GM12878 (cell line): ENCODE measurements at regions not wholly inside any gene's neighbourhood (a gene's known extent, or its start where the extent isn't known, plus 50 kb on each side); places are given as distances from the start of the nearest gene placed in this dataset.

Source experiments
- ATAC-seq: fragments of 200-7000 bp; cut with Tn5 transposase; 3 replicates; pipeline ENCODE4 v1.9.1; 2020; ENCODE audit warnings: mild to moderate bottlenecking, moderate library complexity
- BruUV-seq: library from RNA; stranded (reverse); fragments of 400-500 nt; replicated peaks from 2 replicates; lab custom pipeline; 2021; lab: Mats Ljungman, UMichigan
- CTCF ChIA-PET: fragments of 300-600 bp; sonication (Branson Sonifier 250); formaldehyde crosslinking; extraction: SDS; loops from one replicate; lab custom pipeline; 2021; ENCODE audit warnings: inconsistent platforms; lab: Yijun Ruan, JAX
- POLR2A ChIA-PET: fragments of 350-600 bp; formaldehyde crosslinking; extraction: SDS; loops from one replicate; lab custom pipeline; 2021; ENCODE audit warnings: inconsistent platforms; lab: Charles Lee
- RAD21 ChIA-PET: fragments of 300-600 bp; sonication (Branson Sonifier 250); formaldehyde crosslinking; loops from one replicate; lab custom pipeline; 2023; ENCODE audit warnings: antibody characterized with exemption; ENCODE audit not compliant: unreplicated experiment; lab: Charles Lee
- SMC1A ChIA-PET: fragments of 300-600 bp; sonication (Branson Sonifier 250); formaldehyde crosslinking; loops from one replicate; lab custom pipeline; 2023; ENCODE audit not compliant: unreplicated experiment, uncharacterized antibody; lab: Charles Lee
- DNase-seq: peaks from one replicate; pipeline ENCODE4 v3.0.0-alpha.2; 2011; ENCODE audit warnings: low read depth, low spot score
- FAIRE-seq: peaks from 3 replicates; lab custom pipeline; 2011; peaks lifted over from hg19 to GRCh38; lab: Jason Lieb, UNC
- H2AFZ ChIP-seq: 2 replicates; pipeline ENCODE4 v1.6.0; 2011; ENCODE audit warnings: low read depth, low read length, control low read depth; ENCODE audit not compliant: control insufficient read depth
- H3K27ac ChIP-seq: 2 replicates; pipeline ENCODE4 v1.5.1; 2011; ENCODE audit warnings: control low read depth; ENCODE audit not compliant: control insufficient read depth, insufficient read depth
- H3K27me3 ChIP-seq, 2 experiments: replicated peaks in 1 of 2; 2 replicates each; pipeline versions ENCODE4 v1.6.0 to v1.6.1; 2011; ENCODE audit warnings: low read length in 1 of 2; ENCODE audit not compliant: control insufficient read depth in 2 of 2, insufficient read depth in 2 of 2
- H3K36me3 ChIP-seq, 2 experiments: 2 replicates each; pipeline ENCODE4 v1.5.1; 2011; ENCODE audit warnings: low read length in 1 of 2; ENCODE audit not compliant: control insufficient read depth in 2 of 2, insufficient read depth in 2 of 2
- H3K4me1 ChIP-seq: 2 replicates; pipeline ENCODE4 v1.6.1; 2011; ENCODE audit warnings: mild to moderate bottlenecking, low read length, moderate library complexity, mixed read lengths; ENCODE audit not compliant: control insufficient read depth, insufficient read depth
- H3K4me2 ChIP-seq: 2 replicates; pipeline ENCODE4 v1.6.0; 2011; ENCODE audit warnings: control low read depth; ENCODE audit not compliant: control insufficient read depth, insufficient read depth
- H3K4me3 ChIP-seq: fragments of 200-600 bp; sonication (generic); 2 replicates; pipeline ENCODE4 v1.5.1; 2016
- H3K79me2 ChIP-seq: 2 replicates; pipeline ENCODE4 v1.6.0; 2011; ENCODE audit warnings: low read length; ENCODE audit not compliant: control insufficient read depth, insufficient read depth
- H3K9ac ChIP-seq: 2 replicates; pipeline ENCODE4 v1.8.0; 2011; ENCODE audit warnings: low read length, control low read depth, mixed read lengths; ENCODE audit not compliant: control insufficient read depth, insufficient read depth
- H3K9me3 ChIP-seq: replicated peaks from 3 replicates; pipeline ENCODE4 v1.5.1; 2011; ENCODE audit warnings: mild to moderate bottlenecking, low read length; ENCODE audit not compliant: control insufficient read depth, insufficient read depth
- H4K20me1 ChIP-seq: 2 replicates; pipeline ENCODE4 v1.6.0; 2011; ENCODE audit not compliant: control insufficient read depth, insufficient read depth
- ATF7 ChIP-seq: fragments of 450-650 bp; IDR thresholded peaks from 2 replicates; pipeline ENCODE4 v1.6.1; 2016; ENCODE audit warnings: low read depth, mild to moderate bottlenecking
- BMI1 ChIP-seq: fragments of 450-650 bp; IDR thresholded peaks from 2 replicates; pipeline ENCODE4 v1.6.1; 2016; ENCODE audit warnings: mild to moderate bottlenecking, moderate library complexity, borderline replicate concordance
- GATAD2B ChIP-seq: fragments of 450-650 bp; conservative IDR thresholded peaks from 2 replicates; pipeline ENCODE4 v1.6.1; 2017; ENCODE audit warnings: low read depth, mild to moderate bottlenecking, moderate library complexity
- HDGF ChIP-seq: fragments of 450-650 bp; IDR thresholded peaks from 2 replicates; pipeline ENCODE4 v1.6.1; 2016; ENCODE audit warnings: antibody characterized with exemption
- NBN ChIP-seq: fragments of 450-650 bp; IDR thresholded peaks from 2 replicates; pipeline ENCODE4 v1.6.1; 2016
- NR2C1 ChIP-seq: fragments of 450-650 bp; IDR thresholded peaks from 2 replicates; pipeline ENCODE4 v1.6.1; 2017; ENCODE audit warnings: antibody characterized with exemption, mild to moderate bottlenecking, moderate library complexity
- RB1 ChIP-seq: fragments of 450-650 bp; formaldehyde crosslinking; IDR thresholded peaks from 2 replicates; pipeline ENCODE4 v1.6.1; 2017; ENCODE audit warnings: mild to moderate bottlenecking, borderline replicate concordance
- RELA ChIP-seq: fragments of 450-650 bp; IDR thresholded peaks from 2 replicates; pipeline ENCODE4 v1.8.0; 2014; ENCODE audit warnings: borderline replicate concordance; ENCODE audit not compliant: partially characterized antibody
- SPI1 ChIP-seq: IDR thresholded peaks from 2 replicates; pipeline ENCODE4 v1.6.1; 2011; ENCODE audit warnings: low read depth, mild to moderate bottlenecking, low read length, moderate library complexity, borderline replicate concordance; ENCODE audit not compliant: insufficient read depth
- TCF7 ChIP-seq: IDR thresholded peaks from 2 replicates; pipeline ENCODE4 v1.6.1; 2014; ENCODE audit warnings: antibody characterized with exemption, borderline replicate concordance
- ZNF217 ChIP-seq: fragments of 450-650 bp; IDR thresholded peaks from 2 replicates; pipeline ENCODE4 v1.6.1; 2017; ENCODE audit warnings: antibody characterized with exemption, mild to moderate bottlenecking
- ZNF274 ChIP-seq: IDR thresholded peaks from one replicate; pipeline ENCODE4 v1.8.0; 2011; ENCODE audit not compliant: insufficient read length, insufficient read depth
- WGBS: methylation state at CpG from one replicate; pipeline ENCODE4 v1.1.6; 2016; ENCODE audit warnings: low lambda C conversion rate; ENCODE audit not compliant: insufficient replicate concordance, insufficient coverage; ENCODE audit errors: missing lambda C conversion rate; 5-methylcytosine and 5-hydroxymethylcytosine counted together
- in situ Hi-C: fragments of 300-500 bp; cut with MboI; formaldehyde crosslinking; loops from 9 replicates; pipeline ENCODE4 v1.14.3; 2018; ENCODE audit warnings: mixed read lengths
- intact Hi-C: fragments of 100-400 bp; cut with micrococcal nuclease; formaldehyde crosslinking; loops from one replicate; pipeline ENCODE4 v1.14.2; 2022; ENCODE audit not compliant: unreplicated experiment
- TF ChIP-seq, protein P1 (sequence below): fragments of 450-650 bp; IDR thresholded peaks from 2 replicates; pipeline ENCODE4 v1.6.1; 2016; ENCODE audit warnings: mild to moderate bottlenecking, moderate library complexity, borderline replicate concordance
- TF ChIP-seq, protein P2 (sequence below): IDR thresholded peaks from 2 replicates; pipeline ENCODE4 v1.6.1; 2012; ENCODE audit warnings: low read depth, low read length, improper control_type of control experiment
- TF ChIP-seq, protein P3 (sequence below): IDR thresholded peaks from 2 replicates; pipeline ENCODE4 v1.6.1; 2012; ENCODE audit warnings: mild to moderate bottlenecking, low read depth, low read length
- TF ChIP-seq, protein P4 (sequence below): IDR thresholded peaks from 2 replicates; pipeline ENCODE4 v1.6.1; 2011; ENCODE audit warnings: low read depth, low read length, improper control_type of control experiment, borderline replicate concordance

DNA sequence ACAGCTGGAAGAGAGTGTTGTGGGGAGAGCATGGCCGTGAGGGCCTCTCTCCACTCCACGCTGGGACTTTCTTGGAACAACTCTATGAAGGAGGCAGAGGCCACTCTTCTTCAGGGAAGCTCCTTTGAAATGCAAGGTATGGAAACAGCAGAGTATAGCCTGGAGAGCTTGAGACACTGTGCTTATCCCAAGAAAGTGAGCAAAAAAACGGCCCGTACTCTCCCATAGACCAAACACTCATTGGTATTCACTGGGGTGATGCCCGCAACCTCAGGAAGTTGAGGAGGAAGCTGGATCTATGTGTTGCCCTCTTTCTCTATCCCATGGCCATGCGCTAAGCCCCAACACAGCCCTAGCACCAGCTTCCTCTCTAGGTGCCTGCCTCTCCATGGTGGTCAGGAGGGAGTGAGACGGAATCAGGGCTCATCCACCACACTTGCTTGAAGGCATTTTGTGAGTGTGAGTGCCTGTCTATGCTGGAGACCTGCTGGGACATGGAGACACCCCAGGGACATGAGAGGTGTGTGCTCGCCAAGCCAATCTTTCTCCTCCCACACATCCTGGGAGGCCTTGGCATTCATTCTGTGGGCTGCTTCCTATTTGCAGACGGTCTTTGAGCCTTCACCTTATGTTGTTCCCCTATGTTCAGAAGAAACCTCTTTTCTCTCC lies 616.6 kb downstream of the IRX1 start:
- H2AFZ ChIP-seq, result no peak overlapping the region
- ATAC-seq (no peak), DNase-seq (no peak), FAIRE-seq (no peak)
- ChIA-PET CTCF (no interaction called here), SMC1A (no interaction called here), RAD21 (no interaction called here), POLR2A (no interaction called here)
- H3K9ac ChIP-seq, result no peak overlapping the region
- no TSS peak for BruUV-seq
- no peaks in the 10 kb centered on the region for H3K27me3 ChIP-seq
- no peaks in the 10 kb centered on the region for H3K79me2 ChIP-seq
- WGBS, result 32% methylated on average over 9 of the region's 9 CpGs
- H3K36me3 ChIP-seq, result no peaks in the 10 kb centered on the region
- H3K4me2 ChIP-seq, result no peak overlapping the region
- H3K4me3 ChIP-seq, result no peak overlapping the region
- no peaks in the 10 kb centered on the region for H4K20me1 ChIP-seq
- TF ChIP-seq GATAD2B (no peak), ATF7 (no peak), TCF7 (no peak), ZNF217 (no peak), NBN (no peak), RELA (no peak), NR2C1 (no peak), HDGF (no peak), RB1 (no peak), BMI1 (no peak), ZNF274 (no peak), SPI1 (no peak)
- TF ChIP-seq, protein P1, sequence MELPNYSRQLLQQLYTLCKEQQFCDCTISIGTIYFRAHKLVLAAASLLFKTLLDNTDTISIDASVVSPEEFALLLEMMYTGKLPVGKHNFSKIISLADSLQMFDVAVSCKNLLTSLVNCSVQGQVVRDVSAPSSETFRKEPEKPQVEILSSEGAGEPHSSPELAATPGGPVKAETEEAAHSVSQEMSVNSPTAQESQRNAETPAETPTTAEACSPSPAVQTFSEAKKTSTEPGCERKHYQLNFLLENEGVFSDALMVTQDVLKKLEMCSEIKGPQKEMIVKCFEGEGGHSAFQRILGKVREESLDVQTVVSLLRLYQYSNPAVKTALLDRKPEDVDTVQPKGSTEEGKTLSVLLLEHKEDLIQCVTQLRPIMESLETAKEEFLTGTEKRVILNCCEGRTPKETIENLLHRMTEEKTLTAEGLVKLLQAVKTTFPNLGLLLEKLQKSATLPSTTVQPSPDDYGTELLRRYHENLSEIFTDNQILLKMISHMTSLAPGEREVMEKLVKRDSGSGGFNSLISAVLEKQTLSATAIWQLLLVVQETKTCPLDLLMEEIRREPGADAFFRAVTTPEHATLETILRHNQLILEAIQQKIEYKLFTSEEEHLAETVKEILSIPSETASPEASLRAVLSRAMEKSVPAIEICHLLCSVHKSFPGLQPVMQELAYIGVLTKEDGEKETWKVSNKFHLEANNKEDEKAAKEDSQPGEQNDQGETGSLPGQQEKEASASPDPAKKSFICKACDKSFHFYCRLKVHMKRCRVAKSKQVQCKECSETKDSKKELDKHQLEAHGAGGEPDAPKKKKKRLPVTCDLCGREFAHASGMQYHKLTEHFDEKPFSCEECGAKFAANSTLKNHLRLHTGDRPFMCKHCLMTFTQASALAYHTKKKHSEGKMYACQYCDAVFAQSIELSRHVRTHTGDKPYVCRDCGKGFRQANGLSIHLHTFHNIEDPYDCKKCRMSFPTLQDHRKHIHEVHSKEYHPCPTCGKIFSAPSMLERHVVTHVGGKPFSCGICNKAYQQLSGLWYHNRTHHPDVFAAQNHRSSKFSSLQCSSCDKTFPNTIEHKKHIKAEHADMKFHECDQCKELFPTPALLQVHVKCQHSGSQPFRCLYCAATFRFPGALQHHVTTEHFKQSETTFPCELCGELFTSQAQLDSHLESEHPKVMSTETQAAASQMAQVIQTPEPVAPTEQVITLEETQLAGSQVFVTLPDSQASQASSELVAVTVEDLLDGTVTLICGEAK, result no peak
- TF ChIP-seq, protein P2, sequence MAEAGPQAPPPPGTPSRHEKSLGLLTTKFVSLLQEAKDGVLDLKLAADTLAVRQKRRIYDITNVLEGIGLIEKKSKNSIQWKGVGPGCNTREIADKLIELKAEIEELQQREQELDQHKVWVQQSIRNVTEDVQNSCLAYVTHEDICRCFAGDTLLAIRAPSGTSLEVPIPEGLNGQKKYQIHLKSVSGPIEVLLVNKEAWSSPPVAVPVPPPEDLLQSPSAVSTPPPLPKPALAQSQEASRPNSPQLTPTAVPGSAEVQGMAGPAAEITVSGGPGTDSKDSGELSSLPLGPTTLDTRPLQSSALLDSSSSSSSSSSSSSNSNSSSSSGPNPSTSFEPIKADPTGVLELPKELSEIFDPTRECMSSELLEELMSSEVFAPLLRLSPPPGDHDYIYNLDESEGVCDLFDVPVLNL, result no peak
- TF ChIP-seq, protein P3, sequence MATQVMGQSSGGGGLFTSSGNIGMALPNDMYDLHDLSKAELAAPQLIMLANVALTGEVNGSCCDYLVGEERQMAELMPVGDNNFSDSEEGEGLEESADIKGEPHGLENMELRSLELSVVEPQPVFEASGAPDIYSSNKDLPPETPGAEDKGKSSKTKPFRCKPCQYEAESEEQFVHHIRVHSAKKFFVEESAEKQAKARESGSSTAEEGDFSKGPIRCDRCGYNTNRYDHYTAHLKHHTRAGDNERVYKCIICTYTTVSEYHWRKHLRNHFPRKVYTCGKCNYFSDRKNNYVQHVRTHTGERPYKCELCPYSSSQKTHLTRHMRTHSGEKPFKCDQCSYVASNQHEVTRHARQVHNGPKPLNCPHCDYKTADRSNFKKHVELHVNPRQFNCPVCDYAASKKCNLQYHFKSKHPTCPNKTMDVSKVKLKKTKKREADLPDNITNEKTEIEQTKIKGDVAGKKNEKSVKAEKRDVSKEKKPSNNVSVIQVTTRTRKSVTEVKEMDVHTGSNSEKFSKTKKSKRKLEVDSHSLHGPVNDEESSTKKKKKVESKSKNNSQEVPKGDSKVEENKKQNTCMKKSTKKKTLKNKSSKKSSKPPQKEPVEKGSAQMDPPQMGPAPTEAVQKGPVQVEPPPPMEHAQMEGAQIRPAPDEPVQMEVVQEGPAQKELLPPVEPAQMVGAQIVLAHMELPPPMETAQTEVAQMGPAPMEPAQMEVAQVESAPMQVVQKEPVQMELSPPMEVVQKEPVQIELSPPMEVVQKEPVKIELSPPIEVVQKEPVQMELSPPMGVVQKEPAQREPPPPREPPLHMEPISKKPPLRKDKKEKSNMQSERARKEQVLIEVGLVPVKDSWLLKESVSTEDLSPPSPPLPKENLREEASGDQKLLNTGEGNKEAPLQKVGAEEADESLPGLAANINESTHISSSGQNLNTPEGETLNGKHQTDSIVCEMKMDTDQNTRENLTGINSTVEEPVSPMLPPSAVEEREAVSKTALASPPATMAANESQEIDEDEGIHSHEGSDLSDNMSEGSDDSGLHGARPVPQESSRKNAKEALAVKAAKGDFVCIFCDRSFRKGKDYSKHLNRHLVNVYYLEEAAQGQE, result no peak
- TF ChIP-seq, protein P4, sequence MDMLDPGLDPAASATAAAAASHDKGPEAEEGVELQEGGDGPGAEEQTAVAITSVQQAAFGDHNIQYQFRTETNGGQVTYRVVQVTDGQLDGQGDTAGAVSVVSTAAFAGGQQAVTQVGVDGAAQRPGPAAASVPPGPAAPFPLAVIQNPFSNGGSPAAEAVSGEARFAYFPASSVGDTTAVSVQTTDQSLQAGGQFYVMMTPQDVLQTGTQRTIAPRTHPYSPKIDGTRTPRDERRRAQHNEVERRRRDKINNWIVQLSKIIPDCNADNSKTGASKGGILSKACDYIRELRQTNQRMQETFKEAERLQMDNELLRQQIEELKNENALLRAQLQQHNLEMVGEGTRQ, result no peak
- no peak overlapping the region for H3K27ac ChIP-seq
- H3K9me3 ChIP-seq, result no peaks in the 10 kb centered on the region; the same call in 1 of the 3 replicates
- in situ Hi-C loops (no loop called here), intact Hi-C loops (no loop called here)
- no peaks in the 10 kb centered on the region for H3K4me1 ChIP-seq
